AG04449 (cell line): ENCODE measurements at regions not wholly inside any gene's neighbourhood (a gene's known extent, or its start where the extent isn't known, plus 50 kb on each side); places are given as distances from the start of the nearest gene placed in this dataset.

ENCODE experiments used
- CTCF ChIA-PET: fragments of 350-600 bp; formaldehyde crosslinking; extraction: SDS; loops from one replicate; lab custom pipeline; 2021; ENCODE audit warnings: antibody characterized with exemption; lab: Yijun Ruan, JAX
- POLR2A ChIA-PET: fragments of 400-600, 350-600 bp; formaldehyde crosslinking; extraction: SDS; loops from one replicate; lab custom pipeline; 2020; ENCODE audit warnings: antibody characterized with exemption, inconsistent platforms; lab: Yijun Ruan, JAX
- DNase-seq: peaks from one replicate; pipeline ENCODE4 v3.0.0-alpha.2; 2010; ENCODE audit warnings: low read depth, low spot score
- H3K4me3 ChIP-seq: 2 replicates; pipeline ENCODE4 v1.5.1; 2011; ENCODE audit warnings: low read depth, mild to moderate bottlenecking, control low read depth, low read length
- CTCF ChIP-seq: IDR thresholded peaks from one replicate; pipeline ENCODE4 v1.5.1; 2011; ENCODE audit warnings: mild to moderate bottlenecking, moderate library complexity, low read length, control low read depth, inconsistent platforms; ENCODE audit not compliant: insufficient read depth; ENCODE audit errors: missing control alignments

GRCh38 chr11:109864151-109864661 lies 229.0 kb upstream of the ZC3H12C start:
- POLR2A ChIA-PET = no interaction called here
- CTCF ChIA-PET = interaction anchor here (1.0 to 1.8 kb wide), 3 partner anchors 9 to 19 kb away, joined by 3 to 6 read pairs (median 3); no protein-coding TSS in a partner anchor
- DNase-seq = no peak

GRCh38 chr11:109864834-109865547 lies 228.2 kb upstream of the ZC3H12C start:
- no peak for TF ChIP-seq CTCF
- ChIA-PET POLR2A (no interaction called here), CTCF (interaction anchor here (1.4 to 1.8 kb wide), 3 partner anchors 9 to 18 kb away, joined by 3 to 6 read pairs (median 4); no protein-coding TSS in a partner anchor)
- DNase-seq = peak; percentile 24
- H3K4me3 ChIP-seq = no peak overlapping the region

More at GRCh38 chr11:109864151-109864661, 229.0 kb upstream of the ZC3H12C start:
- H3K4me3 ChIP-seq = no peak overlapping the region
- TF ChIP-seq CTCF = no peak

- CTCF ChIA-PET = interaction anchor here (1.4 to 1.8 kb wide), 3 partner anchors 10 to 18 kb away, joined by 3 to 6 read pairs (median 4); no protein-coding TSS in a partner anchor
- DNase-seq = no peak
- no peak overlapping the region for H3K4me3 ChIP-seq
- POLR2A ChIA-PET = no interaction called here
- no peak for TF ChIP-seq CTCF
Observed at GRCh38 chr11:109865548-109866186, 227.5 kb upstream of the ZC3H12C start.

- H3K4me3 ChIP-seq = no peak overlapping the region
- CTCF ChIA-PET = no interaction called here
- POLR2A ChIA-PET = no interaction called here
- DNase-seq = no peak
- no peak for TF ChIP-seq CTCF
Observed at GRCh38 chr11:109867784-109868183, 225.4 kb upstream of the ZC3H12C start.

- ChIA-PET POLR2A (no interaction called here), CTCF (interaction anchor here (1.4 to 1.5 kb wide), 2 partner anchors 13 to 70 kb away, joined by 4 to 5 read pairs; no protein-coding TSS in a partner anchor)
- no peak overlapping the region for H3K4me3 ChIP-seq
- TF ChIP-seq CTCF = no peak
- no peak for DNase-seq
Observed at GRCh38 chr11:109869536-109869935, 223.7 kb upstream of the ZC3H12C start.

GRCh38 chr11:109870297-109870696 lies 222.9 kb upstream of the ZC3H12C start:
- H3K4me3 ChIP-seq = no peak overlapping the region
- ChIA-PET POLR2A (no interaction called here), CTCF (interaction anchor here (1.4 to 1.5 kb wide), 2 partner anchors 14 to 69 kb away, joined by 4 to 5 read pairs; no protein-coding TSS in a partner anchor)
- DNase-seq = no peak
- no peak for TF ChIP-seq CTCF
